HG02938 (cell line): ENCODE measurements at regions not wholly inside any gene's neighbourhood (a gene's known extent, or its start where the extent isn't known, plus 50 kb on each side); places are given as distances from the start of the nearest gene placed in this dataset.
A peak's percentile ranks its signal among the peaks of the same experiment; 100 is the strongest.
"Not testable (repeated sequence)": the region's sequence is repeated elsewhere in the genome, so short reads cannot be mapped to it uniquely, and the experiment has no call there.

Experiments
- ATAC-seq: cut with Tn5 transposase; IDR thresholded peaks from one replicate; pipeline ENCODE4 v1.9.1; 2021; ENCODE audit warnings: mild to moderate bottlenecking, moderate library complexity; ENCODE audit not compliant: unreplicated experiment

DNA sequence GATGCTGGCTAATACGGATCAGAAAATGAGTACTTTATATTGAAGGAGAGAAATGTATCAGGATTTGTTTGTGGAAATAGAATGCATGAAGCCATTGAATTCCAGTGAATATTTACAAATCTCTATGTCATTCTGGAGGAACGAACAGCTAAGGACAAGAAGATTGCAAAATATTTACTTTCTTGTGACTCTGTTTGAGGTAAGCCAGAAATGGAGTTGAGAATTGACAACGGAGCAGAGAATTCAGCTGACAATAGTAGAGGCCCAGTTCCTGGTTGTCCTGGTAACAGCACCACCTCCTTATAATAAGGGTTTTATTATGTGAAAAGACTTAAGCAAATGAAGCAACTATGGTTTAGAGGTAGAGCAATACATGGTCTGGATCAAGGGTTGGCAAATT, 349.2 kb downstream of the ADCYAP1 start:
- ATAC-seq: no peak

DNA sequence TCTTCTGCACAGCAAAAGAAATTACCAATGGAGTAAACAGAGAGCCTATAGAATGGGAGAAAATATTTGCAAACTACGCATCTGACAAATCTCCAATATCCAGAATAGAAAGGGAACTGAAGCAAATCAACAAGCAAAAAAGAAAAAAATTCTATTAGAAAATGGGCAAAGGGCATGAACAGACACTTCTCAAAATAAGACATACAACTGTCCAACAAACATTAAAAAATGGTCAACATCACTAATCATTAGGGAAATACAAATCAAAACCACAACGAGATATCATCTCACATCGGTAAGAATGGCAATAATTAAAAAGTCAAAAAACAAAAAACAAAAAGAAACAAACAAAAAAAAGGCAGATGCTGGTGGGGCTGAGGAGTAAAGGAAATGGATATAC, 356.4 kb downstream of the ADCYAP1 start:
- no peak for ATAC-seq

DNA sequence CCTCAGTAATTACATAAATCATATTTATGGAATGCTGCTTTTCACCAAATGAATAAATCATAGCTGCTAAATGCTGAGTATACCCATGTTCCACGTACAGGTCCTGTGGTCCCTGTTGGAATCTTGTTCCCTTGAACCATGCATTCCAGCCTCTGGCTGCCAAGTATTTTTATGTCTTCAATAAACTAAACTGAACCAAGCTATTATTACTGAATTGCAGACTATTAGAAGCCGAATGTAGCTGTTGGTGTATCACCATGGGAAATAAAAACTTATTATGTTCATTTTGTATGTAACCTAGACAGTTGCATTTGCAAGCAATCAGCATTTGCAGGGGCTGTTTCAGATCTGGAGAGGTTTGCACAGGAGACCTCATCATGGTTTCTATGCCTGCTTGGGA, 362.4 kb downstream of the ADCYAP1 start:
- ATAC-seq: no peak

GRCh38 chr18:1270081-1270480, 365.4 kb downstream of the ADCYAP1 start:
- ATAC-seq: no peak

DNA sequence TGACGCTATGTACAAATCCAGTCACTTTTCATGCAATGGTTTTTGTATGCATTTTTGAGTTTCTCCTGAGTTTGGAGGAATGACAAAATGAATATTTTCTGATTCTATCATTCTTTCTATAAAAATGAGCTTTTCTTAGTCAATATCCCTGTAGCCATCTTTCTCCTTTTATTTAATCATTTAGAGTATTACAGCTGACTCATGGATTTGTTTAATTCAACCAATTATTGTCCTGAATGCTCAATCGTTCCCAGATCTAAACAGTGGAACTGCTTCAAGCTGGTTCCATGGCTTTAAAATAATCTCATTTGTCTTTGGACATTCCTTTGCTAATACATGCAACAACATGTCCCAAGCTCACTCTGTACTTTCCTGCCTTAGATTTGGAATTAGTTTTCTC, 368.8 kb downstream of the ADCYAP1 start:
- ATAC-seq: no peak

- no peak for ATAC-seq
Measured at GRCh38 chr18:1292167-1292566, 387.5 kb downstream of the ADCYAP1 start.

DNA sequence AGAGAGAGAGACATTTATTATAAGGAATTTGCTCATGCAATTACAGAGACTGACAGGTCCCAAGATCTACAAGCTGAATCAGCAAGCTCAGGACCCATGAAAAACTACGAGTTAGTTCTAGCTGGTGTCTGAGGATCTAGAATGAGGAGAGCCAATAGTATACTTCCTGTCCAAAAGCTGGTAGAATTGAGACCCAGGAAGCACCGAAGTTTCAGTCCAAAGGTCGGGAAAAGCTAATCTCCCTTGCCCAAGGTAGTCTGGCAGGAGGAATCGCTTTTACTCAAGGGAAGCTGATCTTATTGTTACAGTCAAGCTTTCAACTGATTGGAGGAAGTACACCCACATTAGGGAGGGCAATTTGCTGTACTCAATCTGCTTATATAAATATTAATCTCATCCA, 389.6 kb downstream of the ADCYAP1 start:
- no peak for ATAC-seq

GRCh38 chr18:1296237-1296636, 391.6 kb downstream of the ADCYAP1 start:
- ATAC-seq: no peak

DNA sequence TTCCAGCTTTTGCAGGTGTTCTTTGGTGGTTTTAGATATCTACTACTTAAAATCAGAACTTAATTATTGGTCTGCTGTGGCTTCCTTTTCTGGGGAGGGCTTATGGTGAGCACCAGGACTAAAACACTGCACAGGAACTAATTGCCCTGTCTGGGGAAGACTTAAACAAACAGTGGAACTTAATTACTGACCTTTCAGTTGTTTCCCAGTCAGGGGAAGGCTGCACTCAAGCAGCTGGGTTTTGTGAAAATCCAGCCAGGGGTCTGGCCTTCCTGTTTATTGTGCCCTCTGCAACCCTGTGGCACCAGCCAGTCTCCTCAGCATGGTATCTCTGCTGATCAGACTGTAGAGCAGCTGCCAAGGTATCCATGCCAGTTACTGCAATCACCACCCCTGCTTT, 398.2 kb downstream of the ADCYAP1 start:
- no peak for ATAC-seq

DNA sequence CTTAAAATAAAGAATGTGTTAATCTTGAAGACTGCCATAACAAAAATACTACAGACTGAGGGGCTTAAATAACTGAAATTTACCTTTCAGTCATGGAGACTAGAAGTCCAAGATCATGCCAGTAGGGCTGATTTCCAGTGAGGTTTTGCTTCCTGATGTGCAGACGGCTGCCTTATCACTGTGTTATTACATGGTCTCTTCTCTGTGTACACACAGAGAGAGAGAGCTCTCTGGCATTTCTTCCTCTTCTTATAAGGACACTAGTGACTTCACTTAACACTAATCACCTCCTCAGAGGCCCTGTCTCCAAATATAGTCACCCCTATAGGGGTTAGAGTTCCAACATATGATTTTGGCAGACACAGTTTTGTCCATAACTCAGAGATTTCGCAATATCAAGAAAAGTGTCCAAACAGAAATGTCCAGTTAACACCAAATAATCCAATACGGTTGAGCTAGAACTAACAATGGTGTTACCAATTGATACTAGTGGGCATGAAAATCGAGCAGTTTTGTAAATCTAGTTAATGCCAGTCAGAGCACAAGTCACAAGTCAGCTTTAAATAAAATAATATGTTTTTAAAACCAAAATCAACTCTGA, 399.8 kb downstream of the ADCYAP1 start:
- ATAC-seq: no peak

GRCh38 chr18:1306641-1307040, 402.0 kb downstream of the ADCYAP1 start:
- no peak for ATAC-seq

GRCh38 chr18:1308686-1309085, 404.0 kb downstream of the ADCYAP1 start:
- no peak for ATAC-seq

- ATAC-seq: no peak
Measured at GRCh38 chr18:1311376-1311775, 406.7 kb downstream of the ADCYAP1 start.

DNA sequence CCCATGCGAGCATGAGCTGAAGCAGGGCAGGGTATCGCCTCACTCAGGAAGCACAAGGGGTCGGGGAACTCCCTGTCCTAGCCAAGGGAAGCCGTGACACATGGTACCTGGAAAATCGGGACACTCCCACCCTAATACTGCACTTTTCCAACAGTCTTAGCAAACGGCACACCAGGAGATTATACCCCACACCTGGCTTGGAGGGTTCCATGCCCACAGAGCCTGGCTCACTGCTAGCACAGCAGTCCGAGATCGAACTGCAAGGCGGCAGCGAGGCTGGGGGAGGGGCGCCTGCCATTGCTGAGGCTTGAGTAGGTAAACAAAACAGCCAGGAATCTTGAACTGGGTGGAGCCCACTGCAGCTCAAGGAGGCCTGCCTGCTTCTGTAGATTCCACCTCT, 430.7 kb downstream of the ADCYAP1 start:
- ATAC-seq: not testable (repeated sequence)

DNA sequence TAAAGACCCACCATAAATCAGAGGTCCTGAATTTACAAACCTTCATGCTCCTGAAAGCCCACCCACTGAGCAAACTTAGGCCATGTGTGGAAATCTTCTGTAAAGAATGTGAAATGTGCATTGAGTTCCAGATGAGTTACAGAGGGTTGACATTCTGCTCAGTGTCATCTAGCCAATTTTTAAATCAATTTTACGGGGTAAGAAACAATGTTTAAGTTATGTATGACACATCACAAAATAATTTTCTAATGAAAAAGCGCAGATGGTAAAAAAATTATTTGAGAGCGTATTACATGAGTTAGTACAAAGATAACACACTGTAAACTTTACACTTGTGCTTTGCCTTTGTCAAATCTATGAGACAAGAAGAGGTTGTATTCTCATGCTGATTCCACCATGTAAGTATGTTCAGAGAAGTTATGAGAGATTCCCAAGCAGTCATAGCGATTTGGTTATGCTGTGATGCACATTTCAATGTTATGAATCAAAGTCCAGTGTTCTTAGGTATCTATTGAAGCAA, 446.3 kb downstream of the ADCYAP1 start:
- ATAC-seq: no peak

DNA sequence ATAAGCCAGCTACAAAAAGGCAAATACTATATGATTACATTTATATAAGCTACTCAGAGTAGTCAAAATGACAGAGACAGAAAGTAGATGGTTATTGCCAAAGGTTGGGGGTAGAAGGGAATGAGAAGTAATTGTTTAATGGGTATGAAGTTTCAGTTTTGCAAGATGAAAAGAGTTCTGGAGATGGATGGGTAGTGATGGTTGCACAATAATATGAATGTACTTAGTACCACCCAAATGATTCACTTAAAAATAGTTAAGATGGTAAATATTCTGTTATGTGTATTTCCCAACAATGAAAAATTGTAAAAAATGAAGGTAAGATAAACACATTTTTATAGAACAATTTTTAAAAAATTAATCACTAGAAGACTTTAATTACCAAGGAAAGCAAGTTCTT, 448.4 kb downstream of the ADCYAP1 start:
- no peak for ATAC-seq

DNA sequence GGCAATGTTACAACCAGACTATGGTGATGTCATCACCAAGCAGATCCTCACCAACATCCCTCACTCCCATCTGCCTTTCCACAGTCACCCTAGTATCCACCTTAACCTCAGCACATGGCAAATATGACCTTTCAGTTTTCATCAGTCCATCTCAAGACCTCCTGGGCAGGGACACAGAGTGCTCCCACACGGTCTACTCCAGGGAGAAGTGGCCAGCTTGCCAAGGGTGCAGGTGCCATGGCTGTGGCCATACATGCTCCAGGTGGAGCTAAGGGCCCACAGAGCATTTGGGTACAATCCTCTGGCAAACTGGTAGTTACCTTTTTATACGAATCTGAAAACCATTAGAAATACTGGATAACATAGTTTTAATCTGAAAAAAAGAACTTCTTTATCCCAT, 453.1 kb downstream of the ADCYAP1 start:
- no peak for ATAC-seq

DNA sequence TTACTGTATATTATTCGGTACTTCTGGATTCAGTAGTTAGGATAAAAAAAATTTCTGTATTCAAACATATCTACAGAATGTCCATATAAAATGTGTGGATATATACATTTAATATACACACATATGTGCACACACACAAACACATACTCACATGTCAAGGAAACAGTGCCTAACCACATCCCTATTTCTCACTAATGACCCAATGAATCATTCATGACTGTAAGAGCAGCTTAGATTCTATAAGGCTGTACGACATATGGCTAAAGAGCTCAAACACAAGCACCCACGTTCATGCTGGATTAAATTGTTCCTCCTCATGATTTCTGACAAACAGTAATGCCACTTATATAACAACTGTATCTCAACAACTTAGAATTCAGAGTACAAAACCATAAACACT, 457.3 kb downstream of the ADCYAP1 start:
- no peak for ATAC-seq

DNA sequence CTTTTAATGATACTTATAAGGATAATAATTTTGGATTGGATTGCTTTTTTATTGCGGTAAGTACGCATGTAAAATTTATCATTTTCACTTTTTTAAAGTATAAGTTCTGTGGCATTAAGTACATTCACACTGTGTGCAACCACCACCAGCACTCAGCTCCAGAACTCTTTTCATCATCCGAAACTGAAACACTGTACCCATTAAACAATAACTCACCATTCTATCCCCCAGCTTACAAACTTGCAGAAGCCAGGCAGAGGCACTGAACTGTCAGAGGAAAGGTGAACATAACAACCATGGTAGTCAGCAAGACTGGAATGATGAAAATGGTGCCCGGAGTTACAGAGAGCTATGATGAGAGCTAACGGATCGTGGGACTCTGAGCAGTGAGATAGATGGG, 465.9 kb downstream of the ADCYAP1 start:
- ATAC-seq: no peak

GRCh38 chr18:1371724-1372123, 467.1 kb downstream of the ADCYAP1 start:
- peak; percentile 38 for ATAC-seq

DNA sequence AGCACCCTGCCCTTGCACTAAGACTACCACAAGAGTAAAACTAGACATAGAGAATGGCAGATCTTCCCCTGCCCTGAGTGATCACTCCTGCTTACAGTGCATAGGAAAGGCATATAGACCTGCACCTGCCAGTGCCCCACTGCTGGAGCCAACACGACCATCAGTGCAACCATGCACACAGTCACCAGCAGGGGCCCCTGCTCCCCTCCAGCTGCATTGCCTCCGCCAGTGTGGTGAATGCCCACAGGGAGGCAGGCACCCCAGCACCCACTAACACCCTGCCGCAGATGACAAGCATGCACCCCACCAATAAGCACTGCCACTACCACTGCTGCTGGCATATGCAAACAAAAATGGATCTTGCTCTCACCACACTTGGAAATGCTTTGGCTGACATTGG, 478.8 kb downstream of the ADCYAP1 start:
- ATAC-seq: no peak

DNA sequence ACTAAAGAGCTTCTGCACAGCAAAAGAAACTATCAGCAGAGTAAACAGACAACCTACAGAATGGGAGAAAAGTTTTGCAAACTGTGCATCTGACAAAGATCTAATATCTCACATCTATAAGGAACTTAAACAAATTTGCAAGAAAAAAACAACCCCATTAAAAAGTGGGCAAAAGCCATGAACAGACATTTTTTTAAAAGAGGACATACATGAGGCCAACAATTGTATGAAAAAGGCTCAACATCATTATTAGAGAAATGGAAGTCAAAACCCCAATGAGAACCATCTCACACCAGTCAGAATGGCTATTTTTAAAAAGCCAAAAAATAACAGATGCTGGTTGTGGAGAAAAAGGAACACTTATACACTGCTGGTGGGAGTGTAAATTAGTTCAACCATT, 483.8 kb downstream of the ADCYAP1 start:
- ATAC-seq: not testable (repeated sequence)

- no peak for ATAC-seq
Measured at GRCh38 chr18:1392046-1392445, 487.4 kb downstream of the ADCYAP1 start.
